ENCODE measurements at regions not wholly inside any gene's neighbourhood (a gene's known extent, or its start where the extent isn't known, plus 50 kb on each side); places are given as distances from the start of the nearest gene placed in this dataset.
"Not testable (repeated sequence)": the region's sequence is repeated elsewhere in the genome, so short reads cannot be mapped to it uniquely, and the experiment has no call there.

- no peaks in the 10 kb centered on the region for H3K27me3 ChIP-seq (ENCODE audit: control insufficient read depth in 2 of 2, insufficient read depth in 2 of 2, low read length in 2 of 2)
- Mint-ChIP-seq H3K9me3 (peaks cover 1 to 16% (median 8%) of the 10 kb centered on the region in 11 donors), H3K4me3 (no peak overlapping the region), H3K36me3 (peaks cover 4 to 12% (median 11%) of the 10 kb centered on the region in 5 donors), H3K27ac (peak overlapping the region in 1 of 9 donors; percentile 24), H3K27me3 (peaks cover 0 to 7% (median 0%) of the 10 kb centered on the region in 5 donors), H3K4me1 (peaks cover under 1 to 12% (median 3%) of the 10 kb centered on the region in 7 donors)
- no peak for DNase-seq
- H3K4me3 ChIP-seq (ENCODE audit: low read length), result no peak overlapping the region
- ChIA-PET CTCF (no interaction called here), POLR2A (no interaction called here)
- intact Hi-C loops (cut with micrococcal nuclease), result no loop called here
- H3K9me3 ChIP-seq (ENCODE audit: control insufficient read depth in 2 of 3, low read length in 3 of 3), result peaks cover 0 to 7% (median 0%) of the 10 kb centered on the region in 3 experiments
- H3K36me3 ChIP-seq (ENCODE audit: control insufficient read depth in 2 of 3, insufficient read depth in 3 of 3, low read length in 3 of 3), result no peaks in the 10 kb centered on the region
- peaks cover 0 to under 1% of the 10 kb centered on the region in 2 donors for H3K4me1 ChIP-seq (ENCODE audit: control insufficient read depth in 2 of 2, insufficient read depth in 2 of 2, low read length in 2 of 2)
- H3K27ac ChIP-seq (ENCODE audit: low read depth, low read length), result no peak overlapping the region
- ATAC-seq, result no peak
These were observed 174.6 kb upstream of the C14orf180 start for GRCh38 chr14:104404922-104405321.

DNA sequence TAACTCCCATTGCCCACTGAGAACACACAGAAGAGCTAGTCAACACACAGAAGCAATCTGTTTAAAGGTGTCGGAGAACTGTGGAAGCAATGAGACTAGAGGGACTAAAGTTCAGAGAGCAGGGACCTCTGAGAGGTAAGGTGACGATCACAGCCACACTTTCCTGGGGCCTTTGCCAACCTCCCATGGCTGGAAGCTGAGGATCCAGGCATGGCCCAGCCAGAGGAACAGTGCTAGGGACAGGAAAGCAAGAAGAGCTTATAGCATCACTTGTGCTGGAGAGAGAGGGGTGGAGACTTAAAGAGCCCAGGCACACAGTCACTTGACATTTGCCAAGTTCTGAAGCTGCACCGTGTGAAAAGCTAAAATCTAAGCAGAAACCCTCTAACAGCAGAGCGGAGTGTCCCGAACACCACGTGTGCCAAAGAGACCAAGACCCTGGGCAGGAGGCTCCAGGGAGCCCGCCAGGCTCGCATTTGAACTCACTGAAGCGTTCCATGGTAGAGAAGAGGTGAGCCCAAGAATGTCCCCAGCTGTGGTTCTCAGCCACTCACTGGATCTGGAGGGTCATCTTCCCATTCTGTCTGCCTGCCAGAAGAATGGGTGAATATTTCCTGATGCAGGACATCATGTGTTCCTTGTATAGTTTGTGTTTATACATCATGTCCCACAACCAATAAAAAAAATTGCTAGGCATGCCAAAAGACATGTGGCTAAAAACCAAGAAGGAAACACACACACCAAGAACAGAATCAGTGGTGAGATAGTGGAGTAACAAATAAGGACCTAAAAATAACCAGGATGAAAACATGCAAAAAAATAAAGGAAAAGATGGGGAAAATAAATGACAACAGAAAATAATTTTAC is 174.0 kb upstream of the C14orf180 start:
- intact Hi-C loops (cut with micrococcal nuclease), result no loop called here
- Mint-ChIP-seq H3K27ac (peak overlapping the region in 2 of 9 donors; percentile 24 to 82), H3K4me3 (no peak overlapping the region), H3K9me3 (peaks cover 1 to 16% (median 8%) of the 10 kb centered on the region in 11 donors), H3K36me3 (peaks cover 4 to 12% (median 11%) of the 10 kb centered on the region in 5 donors), H3K27me3 (peaks cover 0 to 7% (median 0%) of the 10 kb centered on the region in 5 donors), H3K4me1 (peaks cover 0 to 7% (median 2%) of the 10 kb centered on the region in 7 donors)
- Histone ChIP-seq H3K36me3 (ENCODE audit: control insufficient read depth in 2 of 3, insufficient read depth in 3 of 3, low read length in 3 of 3) (no peaks in the 10 kb centered on the region), H3K9me3 (ENCODE audit: control insufficient read depth in 2 of 3, low read length in 3 of 3) (peaks cover 0 to 7% (median 0%) of the 10 kb centered on the region in 3 experiments), H3K4me1 (ENCODE audit: control insufficient read depth in 2 of 2, insufficient read depth in 2 of 2, low read length in 2 of 2) (no peaks in the 10 kb centered on the region), H3K4me3 (ENCODE audit: low read length) (no peak overlapping the region), H3K27me3 (ENCODE audit: control insufficient read depth in 2 of 2, insufficient read depth in 2 of 2, low read length in 2 of 2) (no peaks in the 10 kb centered on the region), H3K27ac (ENCODE audit: low read depth, low read length) (no peak overlapping the region)
- POLR2A ChIA-PET, result no interaction called here
- ATAC-seq, result no peak
- no peak for DNase-seq
- CTCF ChIA-PET, result no interaction called here

DNA sequence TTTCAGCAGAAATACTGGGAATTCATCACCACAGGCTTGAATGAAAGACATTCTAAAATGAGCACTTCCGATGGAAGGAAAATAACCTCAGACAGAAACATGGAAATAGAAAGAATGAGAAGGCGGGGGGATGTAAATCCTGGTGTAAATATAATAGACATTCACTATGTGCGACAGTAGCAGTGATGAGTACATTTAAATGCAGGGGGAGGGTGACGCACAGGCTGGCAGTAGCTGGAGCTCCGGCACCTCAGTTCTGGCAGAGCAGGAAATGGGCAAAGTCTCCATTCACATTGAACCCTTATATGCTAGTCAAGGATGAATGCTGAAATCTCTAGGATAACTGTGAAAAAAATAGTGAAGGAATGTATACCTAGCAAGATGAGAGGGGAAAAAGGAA is 172.7 kb upstream of the C14orf180 start:
- Histone ChIP-seq H3K4me3 (ENCODE audit: low read length) (no peak overlapping the region), H3K4me1 (ENCODE audit: control insufficient read depth in 2 of 2, insufficient read depth in 2 of 2, low read length in 2 of 2) (no peaks in the 10 kb centered on the region), H3K27ac (ENCODE audit: low read depth, low read length) (no peak overlapping the region), H3K9me3 (ENCODE audit: control insufficient read depth in 2 of 3, low read length in 3 of 3) (peaks cover 0 to 7% (median 0%) of the 10 kb centered on the region in 3 experiments), H3K36me3 (ENCODE audit: control insufficient read depth in 2 of 3, insufficient read depth in 3 of 3, low read length in 3 of 3) (no peaks in the 10 kb centered on the region), H3K27me3 (ENCODE audit: control insufficient read depth in 2 of 2, insufficient read depth in 2 of 2, low read length in 2 of 2) (no peaks in the 10 kb centered on the region)
- POLR2A ChIA-PET, result no interaction called here
- DNase-seq, result no peak
- ATAC-seq, result no peak
- H3K36me3 Mint-ChIP-seq, result peaks cover 4 to 12% (median 11%) of the 10 kb centered on the region in 5 donors
- H3K9me3 Mint-ChIP-seq, result peaks cover 1 to 16% (median 8%) of the 10 kb centered on the region in 11 donors
- intact Hi-C loops (cut with micrococcal nuclease), result no loop called here
- H3K27me3 Mint-ChIP-seq, result peaks cover 0 to 7% (median 0%) of the 10 kb centered on the region in 5 donors
- CTCF ChIA-PET, result interaction anchor here (0.6 kb wide), 1 partner anchor 12 kb away, joined by 3 read pairs; no protein-coding TSS in a partner anchor
- peak overlapping the region in 1 of 9 donors; percentile 5 for H3K27ac Mint-ChIP-seq
- no peak overlapping the region for H3K4me3 Mint-ChIP-seq
- peaks cover 0 to 2% (median 0%) of the 10 kb centered on the region in 7 donors for H3K4me1 Mint-ChIP-seq

DNA sequence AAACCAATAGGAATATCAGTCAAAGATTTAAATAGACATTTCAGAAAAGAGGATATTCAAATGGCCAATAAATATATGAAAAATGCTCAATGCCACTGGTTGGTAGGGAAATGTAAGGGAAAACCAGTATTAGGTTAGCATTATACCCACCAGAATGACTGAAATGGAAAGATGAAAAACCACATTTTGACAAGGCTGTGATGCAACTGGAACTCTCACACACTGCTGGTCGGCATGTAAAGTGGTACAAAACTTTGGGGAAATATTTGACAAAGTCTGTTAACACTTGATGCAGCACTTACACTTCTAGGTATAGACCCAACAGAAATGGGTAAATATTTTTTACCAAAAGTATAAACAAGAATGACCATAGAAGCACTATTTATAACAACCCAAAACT is 163.2 kb upstream of the C14orf180 start:
- no peak overlapping the region for H3K27ac ChIP-seq (ENCODE audit: low read depth, low read length)
- ATAC-seq (no peak), DNase-seq (no peak)
- H3K9me3 Mint-ChIP-seq, result peaks cover 0 to 4% (median 0%) of the 10 kb centered on the region in 11 donors
- H3K4me3 Mint-ChIP-seq, result no peak overlapping the region
- no peaks in the 10 kb centered on the region for H3K4me1 ChIP-seq (ENCODE audit: control insufficient read depth in 2 of 2, insufficient read depth in 2 of 2, low read length in 2 of 2)
- no peak overlapping the region for H3K4me3 ChIP-seq (ENCODE audit: low read length)
- ChIA-PET POLR2A (no interaction called here), CTCF (no interaction called here)
- peaks cover 0 to 3% (median 0%) of the 10 kb centered on the region in 5 donors for H3K36me3 Mint-ChIP-seq
- peaks cover 0 to 4% (median 0%) of the 10 kb centered on the region in 7 donors for H3K4me1 Mint-ChIP-seq
- H3K27ac Mint-ChIP-seq, result no peak overlapping the region
- H3K36me3 ChIP-seq (ENCODE audit: control insufficient read depth in 2 of 3, insufficient read depth in 3 of 3, low read length in 3 of 3), result no peaks in the 10 kb centered on the region
- intact Hi-C loops (cut with micrococcal nuclease), result no loop called here
- no peaks in the 10 kb centered on the region for H3K9me3 ChIP-seq (ENCODE audit: control insufficient read depth in 2 of 3, low read length in 3 of 3)
- peaks cover 0 to 28% (median 0%) of the 10 kb centered on the region in 5 donors for H3K27me3 Mint-ChIP-seq
- H3K27me3 ChIP-seq (ENCODE audit: control insufficient read depth in 2 of 2, insufficient read depth in 2 of 2, low read length in 2 of 2), result no peaks in the 10 kb centered on the region

- Histone ChIP-seq H3K4me1 (ENCODE audit: control insufficient read depth in 2 of 2, insufficient read depth in 2 of 2, low read length in 2 of 2) (no peaks in the 10 kb centered on the region), H3K9me3 (ENCODE audit: control insufficient read depth in 2 of 3, low read length in 3 of 3) (no peaks in the 10 kb centered on the region), H3K4me3 (ENCODE audit: low read length) (no peak overlapping the region), H3K27me3 (ENCODE audit: control insufficient read depth in 2 of 2, insufficient read depth in 2 of 2, low read length in 2 of 2) (no peaks in the 10 kb centered on the region), H3K27ac (ENCODE audit: low read depth, low read length) (no peak overlapping the region), H3K36me3 (ENCODE audit: control insufficient read depth in 2 of 3, insufficient read depth in 3 of 3, low read length in 3 of 3) (no peaks in the 10 kb centered on the region)
- CTCF ChIA-PET, result no interaction called here
- POLR2A ChIA-PET, result no interaction called here
- Mint-ChIP-seq H3K27ac (peak overlapping the region in 2 of 9 donors; percentile 24 to 81), H3K4me1 (peaks cover 0 to 4% (median 0%) of the 10 kb centered on the region in 7 donors), H3K9me3 (no peaks in the 10 kb centered on the region), H3K27me3 (peaks cover 0 to 22% (median 0%) of the 10 kb centered on the region in 5 donors), H3K4me3 (no peak overlapping the region), H3K36me3 (peaks cover 0 to 3% (median 0%) of the 10 kb centered on the region in 5 donors)
- no peak for DNase-seq
- ATAC-seq, result no peak
- intact Hi-C loops (cut with micrococcal nuclease), result no loop called here
These were observed 159.6 kb upstream of the C14orf180 start for GRCh38 chr14:104419865-104420505.

GRCh38 chr14:104420523-104420922 is 159.0 kb upstream of the C14orf180 start:
- H3K36me3 Mint-ChIP-seq; H3K9me3 ChIP-seq (ENCODE audit: control insufficient read depth in 2 of 3, low read length in 3 of 3); H3K9me3 Mint-ChIP-seq; H3K4me3 Mint-ChIP-seq; intact Hi-C loops (cut with micrococcal nuclease); H3K4me1 Mint-ChIP-seq; H3K4me1 ChIP-seq (ENCODE audit: control insufficient read depth in 2 of 2, insufficient read depth in 2 of 2, low read length in 2 of 2); H3K27ac ChIP-seq (ENCODE audit: low read depth, low read length); POLR2A ChIA-PET; H3K36me3 ChIP-seq (ENCODE audit: control insufficient read depth in 2 of 3, insufficient read depth in 3 of 3, low read length in 3 of 3); H3K27me3 ChIP-seq (ENCODE audit: control insufficient read depth in 2 of 2, insufficient read depth in 2 of 2, low read length in 2 of 2); DNase-seq; H3K4me3 ChIP-seq (ENCODE audit: low read length); ATAC-seq; CTCF ChIA-PET: not testable (repeated sequence)
- peaks cover 0 to 18% (median 0%) of the 10 kb centered on the region in 5 donors for H3K27me3 Mint-ChIP-seq
- peak overlapping the region in 3 of 9 donors; percentile 23 to 67 (median 24) for H3K27ac Mint-ChIP-seq

Measured in naive thymus-derived CD4-positive, alpha-beta T cell (primary cell).